ENCODE measurements at regions not wholly inside any gene's neighbourhood (a gene's known extent, or its start where the extent isn't known, plus 50 kb on each side); places are given as distances from the start of the nearest gene placed in this dataset.
A peak's percentile ranks its signal among the peaks of the same experiment; 100 is the strongest.

DNA sequence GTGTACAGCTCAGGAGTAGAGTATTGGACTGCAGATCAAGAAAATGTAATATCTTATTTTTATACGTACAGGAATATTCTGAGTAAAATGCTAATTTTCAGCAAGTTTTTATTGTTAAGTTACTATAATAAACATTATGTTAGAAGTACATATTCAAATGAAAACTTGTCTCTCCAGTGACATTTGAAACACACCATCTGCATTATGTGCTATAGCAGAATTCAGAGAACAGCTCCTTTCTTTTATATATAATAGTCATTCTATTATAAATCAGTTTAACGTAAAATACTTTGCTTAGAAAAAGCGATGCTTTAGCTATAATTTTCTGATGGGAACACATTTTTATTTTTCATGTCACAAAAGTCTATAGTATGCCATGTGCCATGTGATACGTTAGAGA is 249.0 kb downstream of the PTPRC start:
- no peak for DNase-seq (ENCODE audit: low read depth)
- TF ChIP-seq, protein P1, sequence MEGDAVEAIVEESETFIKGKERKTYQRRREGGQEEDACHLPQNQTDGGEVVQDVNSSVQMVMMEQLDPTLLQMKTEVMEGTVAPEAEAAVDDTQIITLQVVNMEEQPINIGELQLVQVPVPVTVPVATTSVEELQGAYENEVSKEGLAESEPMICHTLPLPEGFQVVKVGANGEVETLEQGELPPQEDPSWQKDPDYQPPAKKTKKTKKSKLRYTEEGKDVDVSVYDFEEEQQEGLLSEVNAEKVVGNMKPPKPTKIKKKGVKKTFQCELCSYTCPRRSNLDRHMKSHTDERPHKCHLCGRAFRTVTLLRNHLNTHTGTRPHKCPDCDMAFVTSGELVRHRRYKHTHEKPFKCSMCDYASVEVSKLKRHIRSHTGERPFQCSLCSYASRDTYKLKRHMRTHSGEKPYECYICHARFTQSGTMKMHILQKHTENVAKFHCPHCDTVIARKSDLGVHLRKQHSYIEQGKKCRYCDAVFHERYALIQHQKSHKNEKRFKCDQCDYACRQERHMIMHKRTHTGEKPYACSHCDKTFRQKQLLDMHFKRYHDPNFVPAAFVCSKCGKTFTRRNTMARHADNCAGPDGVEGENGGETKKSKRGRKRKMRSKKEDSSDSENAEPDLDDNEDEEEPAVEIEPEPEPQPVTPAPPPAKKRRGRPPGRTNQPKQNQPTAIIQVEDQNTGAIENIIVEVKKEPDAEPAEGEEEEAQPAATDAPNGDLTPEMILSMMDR (IDR thresholded peaks at IDR 0.05; ENCODE audit: low read length, missing control alignments), result no peak
- no peak overlapping the region for H3K4me3 ChIP-seq (replicated peaks; ENCODE audit: low read depth, low read length)

DNA sequence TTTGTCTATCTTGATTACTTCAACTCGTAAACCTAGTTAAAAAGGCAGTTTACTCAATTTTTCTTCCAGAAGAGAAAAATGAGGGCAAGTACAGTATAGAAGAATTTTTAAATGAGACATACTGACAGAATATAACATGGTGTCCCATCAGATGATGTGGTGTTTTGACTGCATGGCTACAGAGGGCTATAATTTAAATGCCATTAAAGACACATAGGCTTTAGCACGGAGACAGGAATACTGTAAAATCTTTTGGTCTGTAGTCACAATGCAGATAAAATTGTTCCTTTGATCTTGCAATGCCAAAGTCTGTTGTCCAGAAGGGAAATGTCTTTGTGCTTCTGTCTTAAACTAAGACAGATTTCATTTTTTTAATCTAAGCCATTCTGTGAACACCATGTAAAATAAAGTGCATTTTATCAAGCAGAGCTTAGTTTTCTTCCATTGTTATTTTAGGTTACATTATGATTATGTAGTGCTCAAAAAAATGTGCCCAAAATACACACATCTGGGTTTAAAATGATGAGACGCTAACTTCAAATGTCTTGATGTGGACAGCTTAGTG is 249.6 kb downstream of the PTPRC start:
- TF ChIP-seq, protein P1 (IDR thresholded peaks at IDR 0.05; ENCODE audit: low read length, missing control alignments), result no peak
- DNase-seq (ENCODE audit: low read depth), result no peak
- no peak overlapping the region for H3K4me3 ChIP-seq (replicated peaks; ENCODE audit: low read depth, low read length)

DNA sequence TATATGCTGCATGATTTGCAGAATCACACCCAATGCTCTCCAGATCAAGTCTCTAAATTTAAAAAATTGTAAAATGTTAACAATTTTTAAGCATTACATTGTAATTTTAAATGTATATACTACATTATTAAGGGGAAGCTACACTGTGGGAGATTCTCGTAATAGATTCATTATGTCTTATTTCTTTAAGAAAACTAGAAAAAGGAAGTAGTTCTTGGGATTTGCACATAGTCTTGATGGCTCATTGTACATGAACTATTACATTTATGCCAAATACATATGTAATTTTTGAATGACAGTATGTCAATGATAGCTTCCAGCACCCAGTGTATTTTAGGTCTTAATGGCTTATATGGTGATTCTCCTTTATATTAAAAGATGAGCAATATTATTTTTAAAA is 250.3 kb downstream of the PTPRC start:
- no peak for DNase-seq (ENCODE audit: low read depth)
- no peak overlapping the region for H3K4me3 ChIP-seq (replicated peaks; ENCODE audit: low read depth, low read length)
- TF ChIP-seq, protein P1 (IDR thresholded peaks at IDR 0.05; ENCODE audit: low read length, missing control alignments), result no peak

DNA sequence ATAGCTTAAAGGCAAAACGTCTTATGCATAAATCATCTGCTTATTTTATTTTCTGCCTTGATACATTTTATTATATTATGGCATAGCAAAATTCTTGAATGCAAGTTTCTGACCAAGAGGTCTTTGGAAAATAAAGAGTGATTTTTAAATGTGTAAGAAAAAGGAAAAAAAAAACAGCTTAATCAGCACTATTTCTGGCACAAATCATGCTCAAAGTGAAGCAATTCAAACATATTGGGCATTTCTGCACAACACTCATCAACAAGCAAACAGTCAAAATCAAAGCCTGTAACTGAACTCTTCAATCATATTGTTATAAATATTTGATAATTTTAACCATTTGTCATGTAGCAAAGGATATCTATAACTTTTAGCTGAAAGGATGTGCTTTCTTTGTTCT is 250.9 kb downstream of the PTPRC start:
- no peak for DNase-seq (ENCODE audit: low read depth)
- TF ChIP-seq, protein P1 (IDR thresholded peaks at IDR 0.05; ENCODE audit: low read length, missing control alignments), result no peak
- no peak overlapping the region for H3K4me3 ChIP-seq (replicated peaks; ENCODE audit: low read depth, low read length)

DNA sequence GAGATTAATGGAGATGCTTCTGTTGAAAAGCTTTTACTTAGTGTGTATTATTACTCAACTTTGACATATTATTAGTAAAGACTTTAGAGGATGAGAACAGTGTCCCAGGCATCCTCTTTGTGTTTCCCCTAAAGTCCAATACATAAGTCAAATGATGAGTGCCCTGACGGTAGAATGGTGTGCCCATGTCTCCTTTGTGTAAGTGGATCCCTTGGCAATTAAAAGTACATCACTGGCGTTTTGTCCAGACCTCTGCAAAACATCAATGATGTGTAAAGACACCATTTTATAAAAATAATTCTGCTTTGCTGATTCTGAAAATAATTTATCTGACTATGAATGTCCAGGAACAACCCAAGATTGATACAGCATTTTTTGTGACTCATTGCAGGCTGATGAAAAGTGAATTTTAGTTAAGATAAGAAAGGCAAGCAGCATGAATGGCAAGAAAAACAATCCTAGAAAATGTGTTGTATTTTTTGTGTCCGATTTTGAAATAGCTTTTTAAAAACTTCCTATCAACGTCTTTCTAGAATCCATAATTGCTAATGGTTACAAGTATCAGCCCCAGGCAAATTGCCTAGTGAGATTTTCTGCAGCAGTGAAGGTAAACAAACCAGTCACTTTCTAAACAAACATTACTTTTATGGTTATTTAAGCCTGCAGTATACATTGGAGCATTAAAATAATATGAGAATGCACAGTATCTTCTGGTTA is 251.5 kb downstream of the PTPRC start:
- H3K4me3 ChIP-seq (replicated peaks; ENCODE audit: low read depth, low read length), result no peak overlapping the region
- TF ChIP-seq, protein P1 (IDR thresholded peaks at IDR 0.05; ENCODE audit: low read length, missing control alignments), result no peak

DNA sequence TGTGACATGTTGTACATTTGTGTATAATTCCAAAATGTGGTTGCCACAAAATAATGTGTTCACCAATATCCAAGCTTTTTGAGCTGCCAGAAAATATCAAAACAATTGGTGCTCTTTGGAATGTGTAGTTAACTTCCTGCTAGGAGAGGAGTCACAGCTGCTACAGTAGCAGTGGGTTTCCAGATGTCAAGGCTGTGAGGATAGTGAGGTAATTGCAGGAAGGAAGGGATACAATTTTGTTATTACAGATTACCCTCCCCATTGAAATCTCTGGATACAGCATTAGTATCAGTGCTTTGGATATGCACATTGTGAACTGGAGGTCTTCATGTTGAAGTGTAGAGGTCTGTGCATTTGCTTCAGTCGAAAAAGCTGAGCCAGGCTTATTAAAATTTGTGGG is 253.2 kb downstream of the PTPRC start:
- peak; percentile 88 for DNase-seq (ENCODE audit: low read depth)
- TF ChIP-seq, protein P1 (IDR thresholded peaks at IDR 0.05; ENCODE audit: low read length, missing control alignments), result no peak

More for the DNA sequence above, 251.5 kb downstream of the PTPRC start:
- DNase-seq (ENCODE audit: low read depth), result peak; percentile 53

DNA sequence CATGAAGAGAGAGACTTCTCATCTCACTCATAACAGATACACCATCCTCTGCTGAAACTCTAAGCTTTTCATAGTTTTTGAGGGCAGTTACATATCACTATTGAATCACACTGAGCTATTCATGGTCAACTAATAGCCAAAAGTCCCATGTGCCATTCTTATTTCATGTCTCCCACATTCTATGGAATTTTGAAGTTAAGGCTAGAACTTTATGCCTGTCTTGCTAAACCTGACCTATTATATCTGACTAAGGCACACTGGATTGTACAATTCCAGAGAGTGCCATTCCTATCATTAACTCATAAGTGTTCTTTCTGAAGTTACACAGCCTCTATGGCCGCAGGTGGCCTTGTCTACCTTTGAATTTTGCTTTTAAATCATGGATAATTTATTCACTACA is 254.3 kb downstream of the PTPRC start:
- no peak overlapping the region for H3K4me3 ChIP-seq (replicated peaks; ENCODE audit: low read depth, low read length)
- no peak for DNase-seq (ENCODE audit: low read depth)
- TF ChIP-seq, protein P1 (IDR thresholded peaks at IDR 0.05; ENCODE audit: low read length, missing control alignments), result no peak

More for the DNA sequence above, 253.2 kb downstream of the PTPRC start:
- H3K4me3 ChIP-seq (replicated peaks; ENCODE audit: low read depth, low read length), result no peak overlapping the region
